GM13976 (cell line): ENCODE measurements at regions not wholly inside any gene's neighbourhood (a gene's known extent, or its start where the extent isn't known, plus 50 kb on each side); places are given as distances from the start of the nearest gene placed in this dataset.
"Not testable (repeated sequence)": the region's sequence is repeated elsewhere in the genome, so short reads cannot be mapped to it uniquely, and the experiment has no call there.

ENCODE experiments used
- DNase-seq: peaks from one replicate; pipeline ENCODE4 v3.0.0; 2012; ENCODE audit warnings: low spot score
- CTCF ChIP-seq: IDR thresholded peaks from 2 replicates; pipeline ENCODE4 v1.5.1; 2012; ENCODE audit warnings: borderline replicate concordance, mild to moderate bottlenecking; ENCODE audit not compliant: insufficient read depth; ENCODE audit errors: extremely low read depth, missing control alignments, control extremely low read depth
- in situ Hi-C: fragments of 300-500 bp; cut with MboI; formaldehyde crosslinking; loops from one replicate; pipeline ENCODE4 v1.12.0; 2022; ENCODE audit warnings: low sequenced_read_pairs, mixed read lengths, inconsistent platforms; ENCODE audit not compliant: unreplicated experiment

GRCh38 chr2:75915851-75916634 lies 205.3 kb upstream of the GCFC2 start:
- in situ Hi-C loops, result no loop called here
- no peak for TF ChIP-seq CTCF
- no peak for DNase-seq

- TF ChIP-seq CTCF, result peak; percentile 57
- peak; percentile 55 for DNase-seq
- in situ Hi-C loops, result no loop called here
These were observed 186.2 kb upstream of the GCFC2 start for GRCh38 chr2:75896779-75897366.

GRCh38 chr2:75894170-75894569 lies 183.5 kb upstream of the GCFC2 start:
- DNase-seq, result no peak
- no peak for TF ChIP-seq CTCF
- in situ Hi-C loops, result no loop called here

DNA sequence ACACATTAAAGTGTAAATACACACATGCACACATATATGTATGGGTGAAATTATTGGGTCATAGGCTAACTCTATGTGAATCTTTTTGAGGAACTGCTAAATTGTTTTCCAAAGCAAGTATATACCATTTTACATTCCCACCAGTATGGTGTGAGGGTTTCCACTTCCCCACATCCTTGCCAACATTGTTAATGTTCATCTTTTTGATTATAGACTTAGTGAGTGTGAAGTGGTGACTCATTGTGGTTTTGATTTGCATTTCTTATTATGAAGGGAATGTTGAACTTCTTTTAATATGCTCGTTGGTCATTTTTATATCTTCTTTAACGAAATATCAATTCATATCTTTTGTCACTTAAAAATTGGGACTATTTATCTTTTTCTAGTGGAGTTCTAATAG lies 181.8 kb upstream of the GCFC2 start:
- DNase-seq, result no peak
- TF ChIP-seq CTCF, result no peak
- in situ Hi-C loops, result no loop called here

- TF ChIP-seq CTCF, result no peak
- in situ Hi-C loops, result no loop called here
- no peak for DNase-seq
These were observed 171.8 kb upstream of the GCFC2 start for GRCh38 chr2:75882530-75882929.

DNA sequence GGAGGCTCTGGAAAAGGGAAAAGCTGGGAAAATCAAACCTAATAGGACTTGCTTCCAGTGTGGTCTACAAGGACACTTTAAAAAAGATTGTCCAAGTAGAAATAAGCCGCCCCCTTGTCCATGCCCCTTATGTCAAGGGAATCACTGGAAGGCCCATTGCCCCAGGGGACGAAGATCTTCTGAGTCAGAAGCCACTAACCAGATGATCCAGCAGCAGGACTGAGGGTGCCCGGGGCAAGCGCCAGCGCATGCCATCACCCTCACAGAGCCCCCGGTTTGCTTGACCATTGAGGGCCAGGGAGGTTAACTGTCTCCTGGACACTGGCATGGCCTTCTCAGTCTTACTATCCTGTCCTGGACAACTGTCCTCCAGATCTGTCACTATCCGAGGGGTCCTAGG lies 164.9 kb upstream of the GCFC2 start:
- in situ Hi-C loops, DNase-seq: not testable (repeated sequence)

DNA sequence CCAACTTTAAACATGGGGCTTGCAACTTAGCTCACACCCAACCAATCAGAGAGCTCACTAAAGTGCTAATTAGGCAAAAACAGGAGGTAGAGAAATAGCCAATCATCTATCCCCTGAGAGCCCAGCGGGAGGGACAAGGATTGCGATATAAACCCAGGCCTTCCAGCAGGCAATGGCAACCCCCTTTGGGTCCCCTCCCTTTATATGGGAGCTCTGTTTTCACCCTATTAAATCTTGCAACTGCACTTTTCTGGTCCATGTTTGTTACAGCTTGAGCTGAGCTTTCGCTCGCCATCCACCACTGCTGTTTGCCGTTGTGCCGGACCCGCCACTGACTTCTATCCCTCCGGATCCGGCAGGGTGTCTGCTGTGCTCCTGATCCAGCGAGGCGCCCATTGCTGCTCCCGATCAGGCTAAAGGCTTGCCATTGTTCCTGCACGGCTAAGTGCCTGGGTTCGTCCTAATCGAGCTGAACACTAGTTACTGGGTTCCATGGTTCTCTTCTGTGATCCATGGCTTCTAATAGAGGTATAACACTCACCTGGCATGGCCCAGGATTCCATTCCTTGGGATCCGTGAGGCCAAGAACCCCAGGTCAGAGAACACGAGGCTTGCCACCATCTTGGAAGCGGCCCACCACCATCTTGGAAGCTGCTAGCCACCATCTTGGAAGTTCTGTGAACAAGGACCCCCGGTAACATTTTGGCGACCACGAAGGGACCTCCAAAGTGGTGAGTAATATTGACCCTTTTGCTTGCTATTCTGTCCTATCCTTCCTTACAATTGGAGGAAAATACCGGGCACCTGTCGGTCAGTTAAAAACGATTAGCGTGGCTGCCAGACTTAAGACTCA lies 161.3 kb upstream of the GCFC2 start:
- DNase-seq, in situ Hi-C loops: not testable (repeated sequence)
